GM18505 (cell line): ENCODE measurements at regions not wholly inside any gene's neighbourhood (a gene's known extent, or its start where the extent isn't known, plus 50 kb on each side); places are given as distances from the start of the nearest gene placed in this dataset.

Experiments used
- ATAC-seq: cut with Tn5 transposase; IDR thresholded peaks from one replicate; pipeline ENCODE4 v1.9.1; 2021; ENCODE audit not compliant: unreplicated experiment
- POLR2A ChIP-seq: IDR thresholded peaks from 4 replicates; pipeline ENCODE4 v1.6.1; 2011; ENCODE audit warnings: borderline replicate concordance; ENCODE audit not compliant: insufficient read depth, insufficient read length; ENCODE audit errors: extremely low read depth

DNA sequence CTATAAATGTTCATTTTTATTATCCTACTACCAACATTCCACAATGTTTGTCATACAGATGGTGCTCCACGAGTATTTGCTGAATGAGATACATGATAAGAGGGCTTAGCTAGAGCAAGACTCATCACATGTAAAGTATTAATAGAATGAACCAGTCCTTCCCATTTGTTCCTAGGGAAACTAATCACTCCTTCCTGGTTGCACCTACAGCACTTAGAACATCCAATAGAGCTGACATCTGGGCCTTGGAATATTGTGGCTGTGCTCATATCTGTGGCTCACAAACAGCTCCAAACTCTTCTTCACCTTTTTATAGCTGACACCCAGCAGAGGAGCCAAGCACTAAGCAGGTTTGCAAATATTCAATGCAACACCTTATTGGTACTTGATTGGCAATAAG, 91.9 kb upstream of the C1GALT1 start:
- TF ChIP-seq POLR2A: no peak
- no peak for ATAC-seq

DNA sequence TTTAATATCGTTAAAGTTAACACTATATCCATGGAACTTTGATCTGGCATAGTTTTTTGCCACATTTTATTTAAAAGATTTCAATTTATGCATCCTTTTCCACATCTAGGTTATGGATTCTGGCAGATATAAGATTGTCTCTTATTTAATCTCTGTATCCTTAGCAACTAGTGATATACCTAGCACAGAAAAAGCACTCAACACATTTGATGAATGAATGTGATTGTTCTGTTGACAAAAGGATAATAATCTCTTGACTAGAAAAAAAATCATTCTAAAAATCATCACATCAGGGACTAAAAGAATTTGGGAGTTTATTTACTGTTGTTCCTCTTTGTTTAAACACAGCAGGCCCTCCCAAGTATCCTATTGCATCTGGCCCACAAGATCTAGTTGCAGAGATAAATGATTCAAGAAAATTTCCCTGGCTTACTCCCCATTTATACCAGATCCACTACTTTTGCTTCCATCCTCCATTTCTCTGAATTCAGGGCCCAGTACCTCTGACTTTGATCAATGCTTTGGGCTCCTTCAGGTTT, 84.0 kb upstream of the C1GALT1 start:
- TF ChIP-seq POLR2A: no peak
- ATAC-seq: no peak

DNA sequence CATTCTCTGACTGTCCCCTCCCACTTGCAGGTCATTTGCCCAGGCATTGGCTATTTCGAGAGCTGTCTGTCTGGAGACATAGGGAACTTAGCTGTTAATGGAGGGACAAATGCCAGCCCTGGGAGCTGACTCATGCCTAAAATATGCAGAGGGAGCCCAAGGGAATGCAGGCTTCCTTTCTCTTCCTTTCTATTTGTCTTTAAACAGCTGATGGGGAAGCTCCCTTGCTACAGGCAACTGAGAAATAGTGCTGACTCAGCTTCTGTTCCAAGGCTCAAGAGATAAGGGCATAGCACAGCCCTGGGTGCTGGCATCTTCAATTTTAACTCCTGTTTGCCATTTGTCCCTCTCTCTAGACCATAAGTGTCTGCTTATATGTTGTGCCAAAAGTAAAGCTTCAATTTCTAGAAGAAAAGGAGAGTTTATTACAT, 82.7 kb upstream of the C1GALT1 start:
- TF ChIP-seq POLR2A: no peak
- no peak for ATAC-seq

DNA sequence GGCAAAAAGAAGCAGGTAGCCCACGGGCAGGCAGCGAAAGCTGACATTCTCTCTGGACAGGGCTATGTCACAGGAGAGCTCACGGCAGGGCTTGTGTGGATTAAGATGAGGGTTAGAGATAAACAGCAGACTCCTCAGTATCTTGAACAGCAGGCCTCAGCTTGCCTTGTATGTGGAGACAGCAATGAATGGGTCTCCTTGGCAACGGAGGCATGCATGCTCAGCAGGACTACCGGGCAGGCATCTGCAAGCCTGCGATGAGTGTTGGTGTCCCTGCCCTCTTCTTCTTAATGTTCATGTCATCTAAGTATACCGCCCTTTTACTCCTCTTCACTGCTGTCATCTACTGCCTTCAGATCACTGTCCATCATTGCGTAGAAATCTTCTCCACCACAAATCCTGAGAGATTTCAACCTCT, 81.9 kb upstream of the C1GALT1 start:
- ATAC-seq: no peak
- no peak for TF ChIP-seq POLR2A

DNA sequence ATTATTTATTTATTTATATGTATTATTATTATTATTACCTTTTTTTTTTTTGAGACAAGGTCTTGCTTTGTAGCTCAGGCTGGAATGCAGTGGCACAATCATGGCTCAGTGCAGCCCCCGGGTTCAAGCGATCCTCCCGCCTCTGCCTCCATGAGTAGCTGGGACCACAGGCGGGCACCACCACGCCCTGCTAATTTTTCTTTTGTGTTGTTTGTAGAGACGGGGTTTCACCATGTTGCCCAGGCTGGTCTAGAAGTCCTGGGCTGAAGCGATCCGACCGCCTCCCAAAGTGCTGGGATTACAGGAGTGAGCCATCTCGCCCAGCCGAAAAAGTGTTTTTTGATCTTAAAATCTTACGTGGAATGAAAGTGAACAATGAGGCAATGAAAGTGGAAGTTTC, 79.4 kb upstream of the C1GALT1 start:
- TF ChIP-seq POLR2A: no peak
- no peak for ATAC-seq

DNA sequence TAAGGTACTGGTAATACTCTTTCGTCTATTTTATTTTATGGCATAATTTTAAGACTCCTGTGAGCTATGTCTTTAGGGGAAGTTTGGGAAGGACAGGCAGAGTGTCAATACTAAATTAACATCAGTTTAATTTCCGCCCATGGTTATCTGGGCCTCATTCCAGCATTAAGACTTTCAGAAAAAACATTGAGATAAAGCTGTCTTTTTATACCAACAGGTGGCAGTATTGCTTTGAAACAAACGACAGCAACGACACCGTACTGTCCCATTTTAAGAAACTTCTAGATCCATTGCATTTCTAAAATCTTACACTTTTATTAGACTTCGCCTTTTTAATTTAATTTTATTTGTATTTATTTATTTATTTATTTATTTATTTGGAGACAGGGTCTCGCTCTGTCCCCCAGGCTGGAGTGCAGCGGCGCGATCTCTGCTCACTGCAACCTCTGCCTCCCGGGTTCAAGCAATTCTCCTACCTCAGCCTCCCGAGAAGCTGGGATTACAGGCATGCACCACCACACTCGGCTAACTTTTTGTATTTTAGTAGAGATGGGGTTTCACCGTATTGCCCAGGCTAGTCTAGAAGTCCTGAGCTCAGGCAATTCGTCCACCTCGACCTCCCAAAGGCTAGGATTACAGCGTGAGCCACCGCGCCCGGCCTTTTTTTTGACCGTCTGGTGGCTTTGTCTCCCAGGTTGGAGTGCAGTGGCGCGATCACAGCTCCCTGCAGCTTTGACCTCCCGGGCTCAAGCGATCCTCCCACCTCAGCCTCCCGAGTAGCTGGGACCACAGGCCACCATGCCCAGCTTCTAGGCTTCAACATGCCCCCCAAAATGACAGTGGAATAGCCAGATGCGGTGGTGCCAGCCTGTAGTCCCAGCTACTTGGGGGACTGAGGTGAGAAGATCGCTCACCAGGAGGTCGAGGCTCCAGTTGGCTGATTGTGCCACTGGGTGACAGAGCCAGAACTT, 78.7 kb upstream of the C1GALT1 start:
- no peak for TF ChIP-seq POLR2A

DNA sequence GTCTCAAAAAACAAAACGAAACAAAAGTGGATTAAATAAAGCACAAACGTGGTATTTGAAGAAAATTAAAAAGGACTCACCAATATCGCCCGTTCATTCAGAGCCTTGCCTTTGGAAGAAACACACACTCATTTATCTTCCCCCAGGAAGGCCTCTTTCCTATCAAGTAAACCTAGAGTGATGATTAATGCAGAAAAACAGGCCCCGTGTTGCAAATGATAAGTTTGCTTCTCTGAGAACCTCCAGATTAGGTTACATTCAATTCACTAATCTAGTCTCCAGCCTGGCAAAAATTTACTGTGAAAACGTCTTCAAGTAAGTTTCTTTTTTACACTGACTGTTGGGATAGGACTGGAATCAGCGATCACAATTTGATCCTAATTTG, 78.0 kb upstream of the C1GALT1 start:
- no peak for ATAC-seq
- TF ChIP-seq POLR2A: no peak

More for the DNA sequence above, 78.7 kb upstream of the C1GALT1 start:
- no peak for ATAC-seq

DNA sequence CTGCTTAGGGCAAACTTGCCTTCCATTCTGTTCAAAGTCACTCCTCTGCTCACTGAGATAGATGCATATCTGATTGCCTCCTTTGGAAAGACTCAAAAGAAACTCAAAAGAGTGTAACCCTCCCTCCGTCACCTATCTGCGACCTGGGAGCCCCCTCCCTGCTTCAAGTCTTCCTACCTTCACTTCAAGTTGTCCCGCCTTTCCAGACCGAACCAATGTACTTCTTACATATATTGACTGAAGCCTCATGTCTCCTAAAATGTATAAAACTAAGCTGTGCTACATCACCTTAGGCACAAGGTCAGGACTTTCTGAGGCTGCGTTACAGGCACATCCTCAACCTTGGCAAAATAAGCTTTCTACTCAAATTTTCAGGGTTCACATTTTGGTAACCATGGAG, 77.4 kb upstream of the C1GALT1 start:
- no peak for ATAC-seq
- TF ChIP-seq POLR2A: no peak

DNA sequence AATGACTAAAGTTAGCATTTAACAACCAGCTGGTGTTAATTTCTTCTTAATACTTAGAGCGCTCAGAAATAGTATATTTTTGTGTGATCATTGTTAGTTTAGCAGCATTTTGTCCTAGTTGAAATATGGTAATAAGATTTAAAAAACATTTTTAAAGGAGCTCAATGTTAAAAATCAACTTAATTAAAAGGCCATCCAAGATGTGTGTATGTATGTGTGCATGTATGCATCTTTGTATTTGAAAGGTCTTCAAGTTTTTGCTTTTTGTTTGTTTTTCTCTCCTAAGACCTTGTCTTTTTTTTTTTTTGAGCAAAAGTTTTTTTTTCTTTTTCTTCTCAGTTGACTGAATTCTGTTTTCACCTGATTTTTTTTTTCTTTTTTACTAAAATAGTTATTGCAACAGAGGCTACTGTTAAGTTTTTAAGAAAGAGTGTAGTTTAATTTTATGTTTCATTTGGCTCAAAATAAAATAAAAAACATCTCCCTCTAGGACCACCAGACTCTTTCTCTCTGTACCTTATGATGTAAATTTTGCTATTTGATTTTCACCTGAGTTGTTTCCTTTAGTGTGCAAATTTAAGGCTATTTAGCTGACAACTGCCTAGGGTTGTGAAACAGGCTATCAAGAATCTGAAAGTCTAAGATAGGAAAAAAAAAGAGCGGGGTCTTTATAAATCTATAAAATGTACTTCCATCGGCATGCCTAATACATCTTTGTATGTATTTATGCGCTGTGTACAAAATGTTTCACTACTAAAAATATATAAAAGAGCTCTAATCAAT, 76.4 kb upstream of the C1GALT1 start:
- no peak for ATAC-seq
- no peak for TF ChIP-seq POLR2A

DNA sequence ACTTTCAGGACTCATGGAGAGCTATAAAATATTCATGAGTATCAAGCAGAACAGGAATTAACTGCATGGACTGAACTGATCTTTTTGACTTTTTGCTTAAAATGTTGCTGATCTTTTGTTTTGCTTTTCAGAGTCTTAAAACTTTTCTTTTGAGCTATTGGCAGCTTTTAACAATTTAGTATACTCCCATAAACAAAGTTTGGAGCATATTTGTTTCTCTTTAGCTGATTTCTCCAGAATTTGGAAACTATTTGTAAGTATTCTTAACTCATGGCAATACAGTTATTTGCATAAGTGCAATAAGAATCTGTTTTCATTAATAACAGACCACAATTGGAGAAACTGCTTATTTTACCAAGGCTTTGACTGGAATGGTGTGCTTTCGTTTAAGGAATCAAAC, 73.4 kb upstream of the C1GALT1 start:
- no peak for ATAC-seq
- TF ChIP-seq POLR2A: no peak

DNA sequence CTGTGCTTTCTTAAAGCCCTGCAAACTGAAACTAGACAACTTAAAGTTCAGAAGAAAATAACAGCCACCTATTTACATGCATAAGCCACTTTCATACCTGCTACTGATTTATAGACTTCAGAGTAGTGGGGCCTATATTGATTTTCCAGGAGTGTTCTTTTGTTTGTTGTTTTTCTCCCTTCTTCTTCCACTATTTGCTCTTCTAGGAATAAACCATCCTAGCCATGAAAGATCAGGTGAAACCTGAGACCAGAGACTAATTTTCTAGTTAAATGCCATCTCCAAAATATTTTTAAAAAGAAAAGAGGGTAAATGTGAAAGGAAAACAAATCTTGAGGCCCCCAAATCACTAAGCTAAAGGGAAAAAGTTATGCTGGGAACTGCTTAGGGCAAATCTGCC, 72.4 kb upstream of the C1GALT1 start:
- TF ChIP-seq POLR2A: no peak
- no peak for ATAC-seq

DNA sequence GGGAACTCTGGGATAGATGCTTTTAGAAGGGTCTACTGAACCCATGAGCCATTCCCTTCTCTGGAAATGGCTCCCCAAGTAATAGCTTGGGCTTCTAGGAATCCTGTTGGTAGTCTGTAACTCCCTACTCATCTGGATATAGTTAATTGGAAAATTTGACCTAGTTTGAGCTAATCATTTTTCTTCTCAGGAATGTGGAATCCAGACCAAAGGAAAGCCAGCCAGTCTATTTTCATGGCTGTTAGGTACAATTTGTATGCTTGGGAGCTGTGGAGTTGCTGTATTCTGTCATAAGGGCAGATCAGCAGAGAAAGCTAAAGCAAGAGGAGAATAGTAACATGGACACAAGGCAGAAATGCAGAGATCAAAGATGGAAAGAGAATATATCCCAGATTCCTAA, 71.6 kb upstream of the C1GALT1 start:
- no peak for ATAC-seq
- no peak for TF ChIP-seq POLR2A

DNA sequence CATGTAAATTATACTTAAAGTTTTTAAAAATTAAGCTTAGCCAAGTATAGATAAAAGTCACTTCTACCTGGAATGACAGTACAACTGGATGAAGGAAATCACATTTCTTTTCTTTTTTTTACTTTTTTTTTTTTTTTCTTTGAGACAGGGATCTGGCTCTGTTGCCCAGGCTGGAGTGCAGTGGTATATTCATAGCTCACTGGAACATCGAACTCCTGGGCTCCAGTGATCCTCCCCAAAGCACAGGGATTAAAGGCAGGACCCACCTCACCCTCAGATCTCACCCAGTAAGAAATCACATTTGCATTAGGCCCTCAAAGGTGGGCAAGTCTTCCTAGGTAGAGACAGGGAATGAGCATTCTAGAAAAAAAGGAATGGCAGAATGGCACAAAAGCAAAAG, 69.5 kb upstream of the C1GALT1 start:
- TF ChIP-seq POLR2A: no peak
- no peak for ATAC-seq
